ENCODE measurements at regions not wholly inside any gene's neighbourhood (a gene's known extent, or its start where the extent isn't known, plus 50 kb on each side); places are given as distances from the start of the nearest gene placed in this dataset.

- FAIRE-seq, result no peak
- H3K79me2 ChIP-seq (ENCODE audit: insufficient read depth, low read length), result no peaks in the 10 kb centered on the region
- no peak overlapping the region for H3K4me2 ChIP-seq (ENCODE audit: low read depth, low read length)
- H3K9ac ChIP-seq (ENCODE audit: insufficient read depth, low read depth, low read length), result no peak overlapping the region
- no peak overlapping the region for H2AFZ ChIP-seq (ENCODE audit: low read length)
- POLR2A ChIA-PET, result no interaction called here
- no peaks in the 10 kb centered on the region for H3K36me3 ChIP-seq (replicated peaks in 1 of 2; ENCODE audit: control insufficient read depth in 1 of 2, insufficient read depth in 2 of 2, low read length in 2 of 2)
- CTCF ChIA-PET (ENCODE audit: low intra/inter-chr PET ratio, low total read pairs), result no interaction called here
- H4K20me1 ChIP-seq (ENCODE audit: insufficient read depth, low read length), result no peaks in the 10 kb centered on the region
- no peaks in the 10 kb centered on the region for H3K4me1 ChIP-seq (ENCODE audit: insufficient read depth, low read length)
- ATAC-seq, result no peak
- intact Hi-C loops (cut with micrococcal nuclease; ENCODE audit: unreplicated experiment) (no loop called here), in situ Hi-C loops (cut with HindIII; ENCODE audit: extremely low pct_ligation_motif_present, low pct_unique_long_range_greater_than_20kb) (no loop called here)
- peaks cover 70% of the 10 kb centered on the region for H3K9me3 ChIP-seq (ENCODE audit: low read length)
- BruUV-seq (replicated peaks), result no TSS peak
- no peak for TF ChIP-seq JUNB (CRISPR knock-in tag; IDR thresholded peaks at IDR 0.05; ENCODE audit: borderline replicate concordance)
- TF ChIP-seq BORCS8-MEF2B (CRISPR knock-in tag; IDR thresholded peaks at IDR 0.05), result no peak
- TF ChIP-seq DNMT3B (CRISPR knock-in tag; conservative IDR thresholded peaks at IDR 0.05), result no peak
- H3K4me3 ChIP-seq (replicated peaks in 1 of 3; ENCODE audit: insufficient read depth in 1 of 3, low read depth in 2 of 3, low read length in 3 of 3), result no peak overlapping the region
- DNase-seq (ENCODE audit: low spot score), result no peak
- no peak overlapping the region for H3K27ac ChIP-seq (ENCODE audit: extremely low read length, insufficient read depth, low read length)
- no peaks in the 10 kb centered on the region for H3K27me3 ChIP-seq (ENCODE audit: control insufficient read depth in 1 of 2, insufficient read depth in 2 of 2, low read length in 2 of 2)
These were observed 202.6 kb upstream of the LRFN5 start for GRCh38 chr14:41404126-41404525.

GRCh38 chr14:41403360-41403759 lies 203.3 kb upstream of the LRFN5 start:
- in situ Hi-C loops (cut with HindIII; ENCODE audit: extremely low pct_ligation_motif_present, low pct_unique_long_range_greater_than_20kb), result no loop called here
- Histone ChIP-seq H3K79me2 (ENCODE audit: insufficient read depth, low read length) (no peaks in the 10 kb centered on the region), H3K9me3 (ENCODE audit: low read length) (peaks cover 73% of the 10 kb centered on the region), H3K27me3 (ENCODE audit: control insufficient read depth in 1 of 2, insufficient read depth in 2 of 2, low read length in 2 of 2) (no peaks in the 10 kb centered on the region), H3K4me1 (ENCODE audit: insufficient read depth, low read length) (no peaks in the 10 kb centered on the region), H2AFZ (ENCODE audit: low read length) (no peak overlapping the region), H3K9ac (ENCODE audit: insufficient read depth, low read depth, low read length) (no peak overlapping the region), H3K4me3 (replicated peaks in 1 of 3; ENCODE audit: insufficient read depth in 1 of 3, low read depth in 2 of 3, low read length in 3 of 3) (no peak overlapping the region), H3K36me3 (replicated peaks in 1 of 2; ENCODE audit: control insufficient read depth in 1 of 2, insufficient read depth in 2 of 2, low read length in 2 of 2) (no peaks in the 10 kb centered on the region), H3K4me2 (ENCODE audit: low read depth, low read length) (no peak overlapping the region), H3K27ac (ENCODE audit: extremely low read length, insufficient read depth, low read length) (no peak overlapping the region), H4K20me1 (ENCODE audit: insufficient read depth, low read length) (no peaks in the 10 kb centered on the region)
- DNase-seq (ENCODE audit: low spot score) (no peak), FAIRE-seq (no peak), ATAC-seq (no peak)
- intact Hi-C loops (cut with micrococcal nuclease; ENCODE audit: unreplicated experiment), result no loop called here
- CTCF ChIA-PET (ENCODE audit: low intra/inter-chr PET ratio, low total read pairs), result no interaction called here
- TF ChIP-seq SKIL (CRISPR knock-in tag; IDR thresholded peaks at IDR 0.05; ENCODE audit: borderline replicate concordance) (no peak), ZC3H13 (CRISPR knock-in tag; IDR thresholded peaks at IDR 0.05) (no peak), ZNF609 (CRISPR knock-in tag; IDR thresholded peaks at IDR 0.05; ENCODE audit: borderline replicate concordance) (no peak), IRX3 (CRISPR knock-in tag; IDR thresholded peaks at IDR 0.05; ENCODE audit: borderline replicate concordance, low read depth) (no peak), ARNT2 (CRISPR knock-in tag; IDR thresholded peaks at IDR 0.05; ENCODE audit: low read depth) (no peak), ZNF343 (CRISPR knock-in tag; IDR thresholded peaks at IDR 0.05) (no peak)
- POLR2A ChIA-PET, result no interaction called here
- BruUV-seq (replicated peaks), result no TSS peak

All from HepG2 (cell line).